ENCODE measurements at regions not wholly inside any gene's neighbourhood (a gene's known extent, or its start where the extent isn't known, plus 50 kb on each side); places are given as distances from the start of the nearest gene placed in this dataset.
"Not testable (repeated sequence)": the region's sequence is repeated elsewhere in the genome, so short reads cannot be mapped to it uniquely, and the experiment has no call there.

DNA sequence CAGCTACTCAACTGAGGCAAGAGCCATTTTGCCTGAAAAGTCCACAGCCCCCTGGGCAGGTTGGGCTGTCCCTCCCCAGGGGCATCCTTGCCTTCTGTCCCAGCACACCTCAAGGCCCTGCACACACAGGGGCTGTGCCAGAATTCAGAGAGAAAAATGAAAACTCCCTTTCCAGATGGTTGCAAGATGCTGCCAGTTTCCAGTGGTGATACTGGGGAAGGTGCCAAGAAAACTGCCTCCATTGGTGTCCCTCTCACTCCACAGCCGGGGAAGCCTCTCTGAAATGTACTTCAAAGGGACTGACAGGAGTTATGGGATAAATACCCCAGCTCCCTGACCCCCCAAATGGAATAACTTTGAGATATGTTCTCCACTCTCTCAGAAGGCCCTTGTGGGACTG, 154.2 kb upstream of the MAFB start:
- no peak overlapping the region for H3K4me3 ChIP-seq
- H3K27ac ChIP-seq = no peak overlapping the region

DNA sequence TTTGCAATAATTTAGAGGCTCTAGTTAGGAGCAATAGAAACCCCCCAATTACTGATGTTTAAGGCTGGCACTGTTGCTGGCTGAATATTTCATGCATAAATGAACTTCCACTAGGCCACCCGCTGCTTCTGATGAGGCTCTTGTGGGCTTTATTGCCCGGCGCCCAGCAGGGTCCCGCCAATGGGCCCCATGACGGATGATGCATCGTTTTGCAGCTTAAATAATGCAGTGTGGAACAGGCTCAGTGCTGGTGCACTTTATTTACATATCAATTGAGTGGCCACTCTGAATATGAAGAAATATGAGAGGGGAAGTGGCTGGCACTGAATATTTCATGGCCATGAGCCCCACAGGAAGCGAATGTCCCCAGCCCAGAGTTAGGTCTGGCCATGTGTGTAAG, 155.3 kb upstream of the MAFB start:
- Histone ChIP-seq H3K27ac (no peak overlapping the region), H3K4me3 (no peak overlapping the region)

DNA sequence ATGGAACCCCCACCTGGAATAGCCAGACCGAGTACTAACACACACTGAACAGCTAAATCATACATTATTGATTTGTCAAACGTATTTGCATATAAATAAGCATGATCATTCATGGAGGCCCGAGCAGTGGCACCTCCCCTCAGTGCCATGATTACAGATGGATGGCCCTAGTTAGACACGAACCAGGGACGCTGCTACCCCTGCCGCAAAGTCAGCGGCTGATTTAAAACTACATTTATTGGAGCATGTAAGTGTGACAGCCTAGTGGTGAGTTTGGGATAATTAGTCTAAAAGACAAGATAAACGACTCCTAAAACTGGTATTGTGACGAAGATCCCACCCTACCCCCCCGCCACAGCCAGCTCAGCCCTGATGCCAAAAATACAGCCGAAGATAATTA, 159.1 kb upstream of the MAFB start:
- H3K4me3 ChIP-seq = no peak overlapping the region
- H3K27ac ChIP-seq = no peak overlapping the region

GRCh38 chr20:40848526-40848925, 159.5 kb upstream of the MAFB start:
- no peak overlapping the region for H3K27ac ChIP-seq
- H3K4me3 ChIP-seq = no peak overlapping the region

DNA sequence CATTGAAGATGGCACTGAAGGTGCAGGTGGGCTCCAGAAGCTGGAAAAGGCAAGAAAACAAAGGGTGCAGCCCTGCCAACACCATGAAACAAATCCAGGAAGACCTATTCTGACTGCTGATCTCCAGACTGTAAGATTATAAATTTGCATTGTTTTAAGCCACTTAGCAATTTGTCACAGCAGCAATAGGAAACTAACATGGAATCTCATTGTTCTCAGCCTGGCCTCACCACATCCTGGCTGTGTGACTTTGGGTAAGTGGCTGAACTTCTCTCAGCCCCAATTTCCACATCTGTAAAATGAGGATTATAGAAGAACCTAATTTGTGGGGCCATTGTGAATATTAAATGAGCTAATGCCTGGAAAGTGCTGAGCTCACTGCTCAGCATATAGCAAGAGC, 160.4 kb upstream of the MAFB start:
- Histone ChIP-seq H3K4me3 (no peak overlapping the region), H3K27ac (no peak overlapping the region)

DNA sequence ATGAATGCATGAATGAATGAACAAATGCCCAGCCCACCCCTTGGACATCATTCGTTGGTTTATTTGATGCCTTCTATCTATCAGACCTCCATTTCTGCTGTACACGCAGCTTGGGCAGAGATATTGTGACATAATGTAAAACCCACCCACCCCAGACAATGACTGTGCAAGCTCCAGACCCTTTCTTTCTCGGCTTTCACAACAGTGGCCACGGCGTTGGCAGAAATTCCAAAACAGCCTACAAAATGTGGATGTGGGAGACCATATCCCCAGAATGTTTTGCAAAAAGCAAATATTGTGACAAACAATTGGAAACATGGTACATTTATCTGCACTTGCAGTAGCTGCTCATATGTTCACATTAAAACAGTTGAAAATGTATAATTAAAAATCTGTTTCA, 162.0 kb upstream of the MAFB start:
- Histone ChIP-seq H3K4me3 (no peak overlapping the region), H3K27ac (no peak overlapping the region)

GRCh38 chr20:40855269-40855668, 166.2 kb upstream of the MAFB start:
- Histone ChIP-seq H3K27ac (no peak overlapping the region), H3K4me3 (no peak overlapping the region)

DNA sequence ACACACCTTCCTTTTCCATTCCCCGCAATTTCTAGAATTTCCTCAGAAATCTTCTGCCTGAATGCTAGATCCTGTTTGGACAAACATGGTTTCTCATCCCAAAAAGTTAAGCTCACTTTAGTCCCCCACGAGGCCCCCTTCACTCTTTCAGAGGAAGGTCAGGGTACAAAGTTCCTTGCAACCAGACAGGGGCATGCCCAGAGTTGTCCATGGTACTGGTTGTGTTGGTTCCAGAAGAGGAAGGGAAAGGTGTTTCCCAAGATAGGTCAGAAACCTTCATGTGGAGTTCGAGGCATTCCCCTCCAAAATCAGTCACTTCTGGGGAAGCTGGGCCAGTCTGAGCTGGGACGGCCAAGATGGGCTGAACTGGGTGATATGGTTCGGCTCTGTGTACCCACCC, 167.6 kb upstream of the MAFB start:
- Histone ChIP-seq H3K4me3 (no peak overlapping the region), H3K27ac (no peak overlapping the region)

DNA sequence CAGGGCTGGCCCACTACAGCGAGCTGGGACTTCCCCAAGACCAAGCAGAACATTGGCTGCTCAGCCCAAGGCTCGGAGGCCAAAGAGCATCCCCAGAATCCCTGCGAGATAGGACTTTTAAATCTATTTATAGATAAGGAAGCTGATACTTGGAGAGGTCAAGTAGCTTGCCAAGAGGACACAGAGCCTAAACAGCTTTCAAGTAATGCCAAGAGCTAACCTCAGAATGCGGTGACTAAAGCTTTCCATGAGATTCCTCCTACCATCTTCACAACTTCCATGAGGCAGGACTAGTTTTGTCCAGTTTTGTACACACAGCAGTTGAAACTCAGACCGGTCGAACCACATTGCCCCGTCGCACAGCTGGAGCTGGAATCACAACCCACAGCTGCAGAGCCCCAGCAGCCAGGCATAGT, 168.1 kb upstream of the TOP1 start:
- H3K4me3 ChIP-seq = no peak overlapping the region

GRCh38 chr20:40861427-40862008, 167.1 kb upstream of the TOP1 start:
- Histone ChIP-seq H3K27ac (no peak overlapping the region), H3K4me3 (no peak overlapping the region)

More for the DNA sequence above, 168.1 kb upstream of the TOP1 start:
- peak overlapping the region in 1 of 21 experiments; percentile 37 for H3K27ac ChIP-seq

DNA sequence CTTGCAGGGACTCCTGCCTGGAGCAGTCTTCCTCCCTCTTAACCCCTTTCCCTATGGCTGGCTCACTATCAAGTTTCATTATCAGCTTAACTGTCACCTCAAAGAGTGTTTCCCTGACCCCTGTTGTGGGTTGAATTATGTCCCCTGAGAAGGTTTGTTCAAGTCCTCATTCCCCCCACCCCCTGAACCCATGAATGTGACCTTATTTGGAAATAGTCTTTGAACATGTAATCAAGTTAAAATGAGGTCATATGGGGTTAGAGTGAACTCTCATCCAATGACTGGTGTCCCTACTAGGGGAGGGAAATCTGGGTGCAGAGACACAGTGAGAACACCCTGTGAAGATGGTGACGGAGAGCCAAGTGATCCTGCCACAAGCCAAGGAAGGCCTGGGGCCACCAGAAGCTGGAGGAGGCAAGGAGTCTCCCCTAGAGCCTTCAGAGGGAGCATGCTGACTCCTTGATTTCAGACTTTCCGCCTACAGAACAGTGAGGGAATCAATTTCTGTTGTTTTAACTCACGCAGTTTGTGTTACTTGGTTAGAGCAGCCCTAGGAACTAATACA, 165.2 kb upstream of the TOP1 start:
- Histone ChIP-seq H3K27ac (no peak overlapping the region), H3K4me3 (no peak overlapping the region)

- no peak overlapping the region for H3K27ac ChIP-seq
- H3K4me3 ChIP-seq = no peak overlapping the region
Observed at GRCh38 chr20:40864470-40864869, 164.2 kb upstream of the TOP1 start.

GRCh38 chr20:40865095-40865494, 163.5 kb upstream of the TOP1 start:
- H3K27ac ChIP-seq = no peak overlapping the region
- H3K4me3 ChIP-seq = no peak overlapping the region

DNA sequence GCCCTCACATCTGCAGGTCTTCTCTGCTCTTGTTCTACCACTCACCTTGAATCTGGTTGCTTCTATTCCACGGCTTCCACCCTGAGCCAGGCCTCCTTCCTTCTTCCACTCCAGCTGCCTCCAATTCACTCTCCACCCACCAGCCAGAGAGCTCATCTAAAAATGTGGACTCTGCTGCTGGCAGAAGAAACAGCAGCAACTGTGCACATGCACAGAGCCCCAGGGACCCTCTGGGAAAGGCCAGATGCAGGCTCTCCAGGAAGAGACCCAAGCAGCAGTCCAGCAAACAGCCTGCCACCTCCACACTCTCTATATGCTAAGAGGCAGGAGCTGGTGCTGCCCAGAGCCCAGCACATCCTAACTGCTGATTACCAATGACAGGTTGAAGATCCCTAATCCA, 162.6 kb upstream of the TOP1 start:
- H3K27ac ChIP-seq = no peak overlapping the region
- no peak overlapping the region for H3K4me3 ChIP-seq

DNA sequence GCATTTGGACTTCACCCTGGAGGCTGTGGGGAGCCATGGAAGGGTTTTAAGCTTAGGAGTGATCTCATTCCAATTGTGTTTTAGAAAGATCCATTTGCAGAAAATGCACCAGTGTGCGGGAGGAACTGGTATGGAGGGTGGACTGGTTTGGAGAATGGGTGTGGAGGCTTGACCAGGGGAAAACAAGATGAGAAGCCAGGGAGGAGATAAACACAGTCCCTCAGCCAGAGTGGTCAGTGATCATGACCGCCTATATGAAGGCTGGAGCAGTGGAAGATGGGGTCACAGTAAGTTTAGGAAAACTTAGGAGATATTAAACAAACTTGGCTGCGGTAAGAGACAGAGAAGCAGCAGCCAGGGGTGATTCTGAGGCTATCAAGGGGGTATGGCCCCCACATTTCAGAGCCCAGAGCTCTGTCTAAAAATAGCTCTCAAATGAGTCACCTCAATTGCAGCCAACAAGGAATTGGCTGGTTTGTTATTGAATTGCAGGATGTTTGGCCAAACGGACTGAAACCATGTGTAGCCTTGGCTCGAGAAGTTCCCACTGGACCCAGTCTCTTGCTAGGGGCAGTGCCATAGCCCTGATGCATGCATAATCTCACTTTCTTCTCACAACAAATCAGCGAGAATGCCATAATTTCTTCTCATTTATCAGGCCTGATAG, 159.9 kb upstream of the TOP1 start:
- Histone ChIP-seq H3K27ac (peak overlapping the region in 1 of 21 experiments; percentile 20), H3K4me3 (no peak overlapping the region)

GRCh38 chr20:40869218-40870147, 159.1 kb upstream of the TOP1 start:
- Histone ChIP-seq H3K4me3 (no peak overlapping the region), H3K27ac (peak overlapping the region in 1 of 21 experiments; percentile 20)

GRCh38 chr20:40875116-40876085, 153.2 kb upstream of the TOP1 start:
- Histone ChIP-seq H3K4me3 (no peak overlapping the region), H3K27ac (no peak overlapping the region)

DNA sequence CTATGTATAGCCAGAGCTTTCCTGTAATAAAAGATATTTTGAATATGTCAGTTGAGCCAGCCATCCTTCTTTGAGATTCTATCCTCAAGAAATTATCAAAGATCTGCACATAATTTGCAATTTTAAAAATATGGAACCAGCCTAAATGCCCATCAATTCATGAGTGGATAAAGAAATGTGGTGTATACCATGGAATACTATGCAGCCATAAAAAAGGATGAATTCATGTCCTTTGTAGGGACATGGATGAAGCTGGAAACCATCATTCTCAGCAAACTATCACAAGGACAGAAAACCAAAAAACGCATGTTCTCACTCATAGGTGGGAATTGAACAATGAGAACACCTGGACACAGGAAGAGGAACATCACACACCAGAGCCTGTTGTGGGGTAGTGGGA, 150.5 kb upstream of the TOP1 start:
- not testable (repeated sequence) for H3K4me3 ChIP-seq, H3K27ac ChIP-seq

DNA sequence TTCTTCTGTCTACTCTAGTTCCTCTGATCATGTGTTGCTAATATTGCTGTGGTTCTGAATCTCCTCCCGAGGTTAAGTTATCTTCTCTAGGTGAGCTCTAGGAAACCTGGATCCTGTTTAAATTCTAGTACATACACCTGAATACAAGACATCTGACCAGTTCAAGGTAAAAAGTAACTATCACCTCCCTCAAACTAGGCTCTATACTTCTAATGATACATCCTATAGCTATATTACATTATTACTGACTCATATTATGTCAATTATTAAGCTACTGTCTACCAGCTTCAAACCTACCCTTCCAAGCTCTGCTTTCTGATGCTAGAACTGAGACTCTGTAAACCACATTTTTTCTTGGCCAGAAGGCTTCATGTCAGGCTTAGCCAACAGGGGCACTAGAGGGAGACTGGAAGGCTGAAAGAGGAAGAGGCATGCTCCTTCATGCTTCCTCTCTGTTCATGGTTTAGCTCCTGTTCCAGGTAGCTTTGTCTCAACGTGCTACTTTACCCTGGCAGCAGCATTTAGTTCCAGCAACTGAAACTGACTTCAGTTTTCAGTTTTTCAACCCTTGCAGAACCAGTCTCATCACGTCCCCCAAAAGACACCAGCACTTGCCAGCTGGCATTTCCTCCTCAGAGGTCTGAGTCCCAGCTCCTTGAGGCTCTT, 148.4 kb upstream of the TOP1 start:
- peak overlapping the region in 1 of 21 experiments; percentile 31 for H3K27ac ChIP-seq
- no peak overlapping the region for H3K4me3 ChIP-seq

Data from skin epidermis (tissue), 12 donors.